ENCODE measurements at regions not wholly inside any gene's neighbourhood (a gene's known extent, or its start where the extent isn't known, plus 50 kb on each side); places are given as distances from the start of the nearest gene placed in this dataset.

GRCh38 chr7:124330731-124331407, 298.0 kb upstream of the TMEM229A start:
- Histone ChIP-seq H3K27me3 (ENCODE audit: control insufficient read depth in 3 of 3, insufficient read depth in 3 of 3, low read length in 2 of 3) (no peaks in the 10 kb centered on the region), H3K9me3 (ENCODE audit: control insufficient read depth in 4 of 4, insufficient read depth in 3 of 4, low read length in 3 of 4) (no peaks in the 10 kb centered on the region), H3K4me3 (no peak overlapping the region), H3K4me1 (ENCODE audit: control insufficient read depth in 5 of 5, insufficient read depth in 5 of 5, low read length in 5 of 5) (peaks cover 0 to 9% (median 0%) of the 10 kb centered on the region in 5 donors), H3K27ac (ENCODE audit: low read depth in 1 of 2, low read length in 1 of 2) (no peak overlapping the region), H3K9ac (ENCODE audit: insufficient read depth in 1 of 2, low read length in 2 of 2) (no peak overlapping the region), H3K36me3 (ENCODE audit: control insufficient read depth in 4 of 4, insufficient read depth in 4 of 4, low read length in 4 of 4) (no peaks in the 10 kb centered on the region)
- DNase-seq (no peak), ATAC-seq (ENCODE audit: insufficient read depth, low FRiP score) (no peak)
- TF ChIP-seq, protein P1, sequence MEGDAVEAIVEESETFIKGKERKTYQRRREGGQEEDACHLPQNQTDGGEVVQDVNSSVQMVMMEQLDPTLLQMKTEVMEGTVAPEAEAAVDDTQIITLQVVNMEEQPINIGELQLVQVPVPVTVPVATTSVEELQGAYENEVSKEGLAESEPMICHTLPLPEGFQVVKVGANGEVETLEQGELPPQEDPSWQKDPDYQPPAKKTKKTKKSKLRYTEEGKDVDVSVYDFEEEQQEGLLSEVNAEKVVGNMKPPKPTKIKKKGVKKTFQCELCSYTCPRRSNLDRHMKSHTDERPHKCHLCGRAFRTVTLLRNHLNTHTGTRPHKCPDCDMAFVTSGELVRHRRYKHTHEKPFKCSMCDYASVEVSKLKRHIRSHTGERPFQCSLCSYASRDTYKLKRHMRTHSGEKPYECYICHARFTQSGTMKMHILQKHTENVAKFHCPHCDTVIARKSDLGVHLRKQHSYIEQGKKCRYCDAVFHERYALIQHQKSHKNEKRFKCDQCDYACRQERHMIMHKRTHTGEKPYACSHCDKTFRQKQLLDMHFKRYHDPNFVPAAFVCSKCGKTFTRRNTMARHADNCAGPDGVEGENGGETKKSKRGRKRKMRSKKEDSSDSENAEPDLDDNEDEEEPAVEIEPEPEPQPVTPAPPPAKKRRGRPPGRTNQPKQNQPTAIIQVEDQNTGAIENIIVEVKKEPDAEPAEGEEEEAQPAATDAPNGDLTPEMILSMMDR (IDR thresholded peaks at IDR 0.05; ENCODE audit: control extremely low read depth, extremely low read depth): no peak
- WGBS, 2 donors: 71 to 81% methylated on average over 3 of the region's 3 CpGs

GRCh38 chr7:124328774-124329173, 295.9 kb upstream of the TMEM229A start:
- Histone ChIP-seq H3K9ac (ENCODE audit: insufficient read depth in 1 of 2, low read length in 2 of 2) (no peak overlapping the region), H3K4me1 (ENCODE audit: control insufficient read depth in 5 of 5, insufficient read depth in 5 of 5, low read length in 5 of 5) (peaks cover 0 to 9% (median 0%) of the 10 kb centered on the region in 5 donors), H3K27me3 (ENCODE audit: control insufficient read depth in 3 of 3, insufficient read depth in 3 of 3, low read length in 2 of 3) (no peaks in the 10 kb centered on the region), H3K4me3 (no peak overlapping the region), H3K27ac (ENCODE audit: low read depth in 1 of 2, low read length in 1 of 2) (no peak overlapping the region), H3K9me3 (ENCODE audit: control insufficient read depth in 4 of 4, insufficient read depth in 3 of 4, low read length in 3 of 4) (no peaks in the 10 kb centered on the region), H3K36me3 (ENCODE audit: control insufficient read depth in 4 of 4, insufficient read depth in 4 of 4, low read length in 4 of 4) (no peaks in the 10 kb centered on the region)
- DNase-seq (no peak), ATAC-seq (ENCODE audit: insufficient read depth, low FRiP score) (no peak)
- WGBS, 2 donors: 50 to 60% methylated on average over 3 of the region's 3 CpGs
- TF ChIP-seq, protein P1 (IDR thresholded peaks at IDR 0.05; ENCODE audit: control extremely low read depth, extremely low read depth): no peak

- Histone ChIP-seq H3K36me3 (ENCODE audit: control insufficient read depth in 4 of 4, insufficient read depth in 4 of 4, low read length in 4 of 4) (no peaks in the 10 kb centered on the region), H3K9ac (ENCODE audit: insufficient read depth in 1 of 2, low read length in 2 of 2) (no peak overlapping the region), H3K27me3 (ENCODE audit: control insufficient read depth in 3 of 3, insufficient read depth in 3 of 3, low read length in 2 of 3) (no peaks in the 10 kb centered on the region), H3K27ac (ENCODE audit: low read depth in 1 of 2, low read length in 1 of 2) (no peak overlapping the region), H3K9me3 (ENCODE audit: control insufficient read depth in 4 of 4, insufficient read depth in 3 of 4, low read length in 3 of 4) (no peaks in the 10 kb centered on the region), H3K4me3 (no peak overlapping the region), H3K4me1 (ENCODE audit: control insufficient read depth in 5 of 5, insufficient read depth in 5 of 5, low read length in 5 of 5) (no peaks in the 10 kb centered on the region)
- no peak for ATAC-seq (ENCODE audit: insufficient read depth, low FRiP score)
- DNase-seq: no peak
- TF ChIP-seq, protein P1 (IDR thresholded peaks at IDR 0.05; ENCODE audit: control extremely low read depth, extremely low read depth): no peak
These were observed 291.4 kb upstream of the TMEM229A start for GRCh38 chr7:124324262-124324661.

DNA sequence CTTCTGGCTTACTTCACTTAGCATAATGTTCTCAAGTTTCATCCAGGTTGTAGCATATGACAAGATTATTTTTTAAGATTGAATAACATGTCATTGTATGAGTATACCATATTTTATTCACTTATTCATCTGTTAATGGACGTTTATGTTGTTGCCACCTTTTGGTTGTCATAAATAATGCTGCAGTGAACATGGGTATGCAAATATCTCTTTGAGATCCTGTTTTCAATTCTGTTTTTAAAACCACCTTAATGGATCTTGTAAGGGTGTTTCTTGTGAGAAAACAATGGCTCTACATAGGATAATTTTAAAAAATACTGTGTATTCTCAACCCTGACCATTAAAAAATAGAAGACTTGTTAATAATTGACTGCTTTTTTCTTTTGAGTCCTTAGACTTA, 290.7 kb upstream of the TMEM229A start:
- Histone ChIP-seq H3K4me3 (no peak overlapping the region), H3K27me3 (ENCODE audit: control insufficient read depth in 3 of 3, insufficient read depth in 3 of 3, low read length in 2 of 3) (no peaks in the 10 kb centered on the region), H3K9ac (ENCODE audit: insufficient read depth in 1 of 2, low read length in 2 of 2) (no peak overlapping the region), H3K9me3 (ENCODE audit: control insufficient read depth in 4 of 4, insufficient read depth in 3 of 4, low read length in 3 of 4) (no peaks in the 10 kb centered on the region), H3K36me3 (ENCODE audit: control insufficient read depth in 4 of 4, insufficient read depth in 4 of 4, low read length in 4 of 4) (no peaks in the 10 kb centered on the region), H3K27ac (ENCODE audit: low read depth in 1 of 2, low read length in 1 of 2) (no peak overlapping the region), H3K4me1 (ENCODE audit: control insufficient read depth in 5 of 5, insufficient read depth in 5 of 5, low read length in 5 of 5) (peaks cover 0 to 3% (median 0%) of the 10 kb centered on the region in 5 donors)
- 27 to 56% methylated on average over 1 of the region's 1 CpG for WGBS, 2 donors
- TF ChIP-seq, protein P1 (IDR thresholded peaks at IDR 0.05; ENCODE audit: control extremely low read depth, extremely low read depth): no peak
- no peak for DNase-seq
- ATAC-seq (ENCODE audit: insufficient read depth, low FRiP score): no peak
